Mammary epithelial cell (primary cell): ENCODE measurements at regions not wholly inside any gene's neighbourhood (a gene's known extent, or its start where the extent isn't known, plus 50 kb on each side); places are given as distances from the start of the nearest gene placed in this dataset.

Experiments used
- CTCF ChIP-seq, 2 donors: IDR thresholded peaks in 1 of 2; conservative IDR thresholded peaks in 1 of 2; 2 replicates each; pipeline ENCODE4 v1.5.1; 2011 to 2012; ENCODE audit warnings: inconsistent platforms in 2 of 2, low read length in 2 of 2, mild to moderate bottlenecking in 2 of 2, control low read depth in 1 of 2, low read depth in 1 of 2; ENCODE audit not compliant: insufficient read depth in 1 of 2; ENCODE audit errors: extremely low read depth in 1 of 2
- EZH2 ChIP-seq: IDR thresholded peaks from 2 replicates; pipeline ENCODE4 v1.6.1; 2012; ENCODE audit warnings: low read length, inconsistent platforms, borderline replicate concordance

GRCh38 chr22:49685686-49686085 lies 142.0 kb downstream of the BRD1 start:
- TF ChIP-seq EZH2 (no peak), CTCF (conservative IDR thresholded peaks at IDR 0.05 in 1 of 2, IDR thresholded peaks at IDR 0.05 in 1 of 2; ENCODE audit: extremely low read depth in 1 of 2, insufficient read depth in 1 of 2, low read depth in 1 of 2, low read length in 2 of 2) (no peak)
